ENCODE measurements at regions not wholly inside any gene's neighbourhood (a gene's known extent, or its start where the extent isn't known, plus 50 kb on each side); places are given as distances from the start of the nearest gene placed in this dataset.

GRCh38 chr10:85124603-85125051, 796.2 kb downstream of the CCSER2 start:
- 0% methylated on average over 3 of the region's 3 CpGs for WGBS (ENCODE audit: insufficient coverage, low coverage, missing lambda C conversion rate)

More at GRCh38 chr10:85124603-85125051, 796.2 kb downstream of the CCSER2 start:
- in situ Hi-C loops (cut with MboI) (no loop called here), intact Hi-C loops (cut with micrococcal nuclease) (no loop called here)
- H3K36me3 ChIP-seq (ENCODE audit: control insufficient read depth, insufficient read depth, low read length): no peaks in the 10 kb centered on the region
- no peak overlapping the region for H2AFZ ChIP-seq (ENCODE audit: low read depth, low read length)
- CTCF ChIA-PET (ENCODE audit: low intra/inter-chr PET ratio): no interaction called here
- no TSS peak for BruUV-seq (replicated peaks)
- POLR2A ChIA-PET: no interaction called here
- H3K4me2 ChIP-seq (ENCODE audit: insufficient read depth, low read length): no peak overlapping the region
- H3K27me3 ChIP-seq (ENCODE audit: control insufficient read depth in 2 of 2, insufficient read depth in 2 of 2, low read length in 2 of 2): no peaks in the 10 kb centered on the region
- H3K9me1 ChIP-seq (ENCODE audit: control insufficient read depth, insufficient read depth, low read length): no peaks in the 10 kb centered on the region
- no peaks in the 10 kb centered on the region for H3K4me1 ChIP-seq (replicated peaks in 1 of 2; ENCODE audit: control insufficient read depth in 2 of 2, insufficient read depth in 2 of 2, low read length in 2 of 2)
- H3K4me3 ChIP-seq: no peak overlapping the region
- ATAC-seq (no peak), DNase-seq (ENCODE audit: extremely low read depth in 1 of 4, low spot score in 3 of 4) (no peak), FAIRE-seq (no peak)
- no peaks in the 10 kb centered on the region for H4K20me1 ChIP-seq (replicated peaks; ENCODE audit: control insufficient read depth, insufficient read depth, low read length)
- TF ChIP-seq HDAC2 (IDR thresholded peaks at IDR 0.05) (no peak), ZBTB1 (CRISPR knock-in tag; IDR thresholded peaks at IDR 0.05; ENCODE audit: borderline replicate concordance, low read depth) (no peak), NR4A1 (CRISPR knock-in tag; IDR thresholded peaks at IDR 0.05) (no peak), NR4A1 (tag; IDR thresholded peaks at IDR 0.05) (no peak), ETV5 (CRISPR knock-in tag; IDR thresholded peaks at IDR 0.05; ENCODE audit: low read depth) (no peak)
- TF ChIP-seq, protein P1, sequence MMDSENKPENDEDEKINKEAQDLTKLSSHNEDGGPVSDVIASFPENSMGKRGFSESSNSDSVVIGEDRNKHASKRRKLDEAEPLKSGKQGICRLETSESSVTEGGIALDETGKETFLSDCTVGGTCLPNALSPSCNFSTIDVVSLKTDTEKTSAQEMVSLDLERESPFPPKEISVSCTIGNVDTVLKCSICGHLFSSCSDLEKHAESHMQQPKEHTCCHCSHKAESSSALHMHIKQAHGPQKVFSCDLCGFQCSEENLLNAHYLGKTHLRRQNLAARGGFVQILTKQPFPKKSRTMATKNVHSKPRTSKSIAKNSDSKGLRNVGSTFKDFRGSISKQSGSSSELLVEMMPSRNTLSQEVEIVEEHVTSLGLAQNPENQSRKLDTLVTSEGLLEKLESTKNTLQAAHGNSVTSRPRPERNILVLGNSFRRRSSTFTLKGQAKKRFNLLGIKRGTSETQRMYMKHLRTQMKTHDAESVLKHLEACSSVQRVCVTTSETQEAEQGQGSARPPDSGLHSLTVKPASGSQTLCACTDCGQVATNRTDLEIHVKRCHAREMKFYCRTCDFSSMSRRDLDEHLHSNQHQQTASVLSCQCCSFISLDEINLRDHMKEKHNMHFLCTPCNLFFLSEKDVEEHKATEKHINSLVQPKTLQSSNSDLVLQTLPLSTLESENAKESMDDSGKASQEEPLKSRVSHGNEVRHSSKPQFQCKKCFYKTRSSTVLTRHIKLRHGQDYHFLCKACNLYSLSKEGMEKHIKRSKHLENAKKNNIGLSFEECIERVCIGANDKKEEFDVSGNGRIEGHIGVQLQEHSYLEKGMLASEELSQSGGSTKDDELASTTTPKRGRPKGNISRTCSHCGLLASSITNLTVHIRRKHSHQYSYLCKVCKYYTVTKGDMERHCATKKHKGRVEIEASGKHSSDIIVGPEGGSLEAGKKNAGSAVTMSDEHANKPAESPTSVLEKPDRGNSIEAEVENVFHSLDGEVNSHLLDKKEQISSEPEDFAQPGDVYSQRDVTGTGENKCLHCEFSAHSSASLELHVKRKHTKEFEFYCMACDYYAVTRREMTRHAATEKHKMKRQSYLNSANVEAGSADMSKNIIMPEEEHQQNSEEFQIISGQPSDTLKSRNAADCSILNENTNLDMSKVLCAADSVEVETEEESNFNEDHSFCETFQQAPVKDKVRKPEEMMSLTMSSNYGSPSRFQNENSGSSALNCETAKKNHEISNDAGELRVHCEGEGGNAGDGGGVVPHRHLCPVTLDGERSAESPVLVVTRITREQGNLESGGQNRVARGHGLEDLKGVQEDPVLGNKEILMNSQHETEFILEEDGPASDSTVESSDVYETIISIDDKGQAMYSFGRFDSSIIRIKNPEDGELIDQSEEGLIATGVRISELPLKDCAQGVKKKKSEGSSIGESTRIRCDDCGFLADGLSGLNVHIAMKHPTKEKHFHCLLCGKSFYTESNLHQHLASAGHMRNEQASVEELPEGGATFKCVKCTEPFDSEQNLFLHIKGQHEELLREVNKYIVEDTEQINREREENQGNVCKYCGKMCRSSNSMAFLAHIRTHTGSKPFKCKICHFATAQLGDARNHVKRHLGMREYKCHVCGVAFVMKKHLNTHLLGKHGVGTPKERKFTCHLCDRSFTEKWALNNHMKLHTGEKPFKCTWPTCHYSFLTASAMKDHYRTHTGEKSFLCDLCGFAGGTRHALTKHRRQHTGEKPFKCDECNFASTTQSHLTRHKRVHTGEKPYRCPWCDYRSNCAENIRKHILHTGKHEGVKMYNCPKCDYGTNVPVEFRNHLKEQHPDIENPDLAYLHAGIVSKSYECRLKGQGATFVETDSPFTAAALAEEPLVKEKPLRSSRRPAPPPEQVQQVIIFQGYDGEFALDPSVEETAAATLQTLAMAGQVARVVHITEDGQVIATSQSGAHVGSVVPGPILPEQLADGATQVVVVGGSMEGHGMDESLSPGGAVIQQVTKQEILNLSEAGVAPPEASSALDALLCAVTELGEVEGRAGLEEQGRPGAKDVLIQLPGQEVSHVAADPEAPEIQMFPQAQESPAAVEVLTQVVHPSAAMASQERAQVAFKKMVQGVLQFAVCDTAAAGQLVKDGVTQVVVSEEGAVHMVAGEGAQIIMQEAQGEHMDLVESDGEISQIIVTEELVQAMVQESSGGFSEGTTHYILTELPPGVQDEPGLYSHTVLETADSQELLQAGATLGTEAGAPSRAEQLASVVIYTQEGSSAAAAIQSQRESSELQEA (IDR thresholded peaks at IDR 0.05; ENCODE audit: low read depth): no peak
- no peak overlapping the region for H3K27ac ChIP-seq (ENCODE audit: extremely low read depth, low read depth, low read length)
- H3K9ac ChIP-seq (ENCODE audit: insufficient read depth in 1 of 2, low read depth in 2 of 2, low read length in 2 of 2): no peak overlapping the region
- no peaks in the 10 kb centered on the region for H3K9me3 ChIP-seq (replicated peaks; ENCODE audit: control insufficient read depth, insufficient read depth, low read depth, low read length)
- H3K79me2 ChIP-seq (ENCODE audit: control insufficient read depth, insufficient read depth, low read length): no peaks in the 10 kb centered on the region

Measured in K562 (cell line).